ENCODE measurements at regions not wholly inside any gene's neighbourhood (a gene's known extent, or its start where the extent isn't known, plus 50 kb on each side); places are given as distances from the start of the nearest gene placed in this dataset.

DNA sequence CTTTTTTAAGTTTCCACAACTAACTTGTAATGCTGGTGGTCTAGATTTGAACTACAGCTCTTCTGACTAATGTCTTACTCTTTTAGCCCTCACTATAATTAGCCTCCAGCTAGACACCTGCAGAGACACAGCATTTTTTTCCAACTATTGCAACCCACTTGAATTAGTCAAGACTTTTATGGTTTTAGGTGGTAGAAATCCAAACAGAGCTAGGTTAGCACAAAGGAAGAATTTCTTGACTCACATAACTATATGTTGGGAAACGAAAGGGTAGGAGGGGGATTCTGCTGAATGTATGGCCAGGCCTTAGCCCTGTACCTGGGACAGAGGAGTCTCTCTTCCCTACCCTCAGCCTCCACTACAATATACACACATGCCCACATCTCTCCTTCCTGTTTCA lies 586.1 kb downstream of the INHBA start:
- intact Hi-C loops (cut with micrococcal nuclease) = no loop called here
- CTCF ChIA-PET = no interaction called here
- Mint-ChIP-seq H3K36me3 (ENCODE audit: low read depth) (no peaks in the 10 kb centered on the region), H3K9me3 (peaks cover 8% of the 10 kb centered on the region), H3K4me1 (no peaks in the 10 kb centered on the region), H3K4me3 (no peak overlapping the region), H3K27ac (no peak overlapping the region), H3K27me3 (peaks cover 2% of the 10 kb centered on the region)
- no peak for DNase-seq
- no peak for ATAC-seq (ENCODE audit: low read depth)
- no peak for TF ChIP-seq CTCF (IDR thresholded peaks at IDR 0.05)
- POLR2A ChIA-PET = no interaction called here

DNA sequence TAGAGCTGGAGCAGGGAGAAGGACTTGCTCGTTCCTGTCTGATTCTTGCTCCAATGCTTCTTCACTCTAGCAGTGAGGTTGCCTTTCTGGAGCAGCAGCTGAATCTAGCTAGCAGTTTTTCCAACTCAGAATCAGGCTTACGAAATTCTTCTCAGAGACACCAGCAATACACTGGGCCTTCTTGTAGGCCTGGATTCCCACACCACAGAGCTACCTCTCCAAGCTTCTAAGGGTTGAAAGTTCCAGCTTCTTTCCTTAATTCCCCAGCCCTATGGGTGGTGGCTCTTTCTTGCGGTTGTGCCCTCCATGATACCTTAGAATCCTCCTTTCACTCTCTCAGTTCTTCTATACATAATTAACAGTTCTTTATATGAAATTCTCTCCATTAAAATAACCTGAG lies 586.6 kb downstream of the INHBA start:
- Mint-ChIP-seq H3K27ac (no peak overlapping the region), H3K4me1 (no peaks in the 10 kb centered on the region), H3K9me3 (peaks cover 8% of the 10 kb centered on the region), H3K36me3 (ENCODE audit: low read depth) (no peaks in the 10 kb centered on the region), H3K4me3 (no peak overlapping the region), H3K27me3 (peaks cover 2% of the 10 kb centered on the region)
- ATAC-seq (ENCODE audit: low read depth) = no peak
- no peak for TF ChIP-seq CTCF (IDR thresholded peaks at IDR 0.05)
- POLR2A ChIA-PET = no interaction called here
- intact Hi-C loops (cut with micrococcal nuclease) = no loop called here
- CTCF ChIA-PET = no interaction called here
- DNase-seq = no peak

DNA sequence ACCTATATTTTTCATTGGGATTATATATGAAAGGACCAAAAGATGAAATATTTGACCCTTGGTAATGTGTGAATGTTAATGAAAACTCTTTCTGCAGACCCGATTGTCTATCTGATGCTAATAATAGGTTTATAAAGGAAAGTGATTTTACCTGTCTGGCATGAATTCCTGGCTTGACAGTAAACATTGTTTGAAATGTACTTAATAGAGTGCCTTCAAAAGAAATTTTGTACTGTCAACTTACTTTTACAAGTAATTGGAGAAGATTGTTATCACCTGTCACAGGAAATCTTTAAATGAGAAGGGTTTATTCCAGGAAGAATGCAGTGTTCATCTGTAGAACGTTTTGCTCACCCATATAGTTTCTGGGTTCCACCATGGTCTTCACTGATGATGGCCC lies 588.2 kb downstream of the INHBA start:
- no peak overlapping the region for H3K27ac Mint-ChIP-seq
- no peak for DNase-seq
- no peak for TF ChIP-seq CTCF (IDR thresholded peaks at IDR 0.05)
- intact Hi-C loops (cut with micrococcal nuclease) = no loop called here
- H3K9me3 Mint-ChIP-seq = peaks cover 3% of the 10 kb centered on the region
- POLR2A ChIA-PET = no interaction called here
- no peaks in the 10 kb centered on the region for H3K36me3 Mint-ChIP-seq (ENCODE audit: low read depth)
- H3K27me3 Mint-ChIP-seq = peaks cover 2% of the 10 kb centered on the region
- CTCF ChIA-PET = no interaction called here
- H3K4me1 Mint-ChIP-seq = no peaks in the 10 kb centered on the region
- no peak overlapping the region for H3K4me3 Mint-ChIP-seq
- no peak for ATAC-seq (ENCODE audit: low read depth)

DNA sequence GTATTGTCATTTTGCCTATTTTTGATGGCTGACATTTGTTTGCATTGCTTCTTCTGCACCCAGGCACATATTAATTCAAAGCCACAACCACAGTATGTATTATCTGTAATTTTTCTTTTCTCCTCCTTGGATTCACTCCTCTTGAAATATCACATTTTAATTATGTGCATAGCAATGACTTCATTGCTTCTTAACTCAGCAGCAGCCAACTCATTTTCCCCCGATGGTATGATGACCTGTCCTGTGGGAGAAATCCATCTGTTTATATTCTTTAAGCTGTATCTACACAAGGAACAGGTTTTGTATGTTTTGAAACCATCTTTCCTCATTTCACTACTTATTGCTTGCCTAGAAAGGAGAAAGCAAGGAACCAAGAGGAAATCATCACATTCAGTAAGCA lies 588.8 kb downstream of the INHBA start:
- ChIA-PET POLR2A (no interaction called here), CTCF (no interaction called here)
- intact Hi-C loops (cut with micrococcal nuclease) = no loop called here
- no peaks in the 10 kb centered on the region for H3K9me3 Mint-ChIP-seq
- H3K36me3 Mint-ChIP-seq (ENCODE audit: low read depth) = no peaks in the 10 kb centered on the region
- H3K27me3 Mint-ChIP-seq = no peaks in the 10 kb centered on the region
- TF ChIP-seq CTCF (IDR thresholded peaks at IDR 0.05) = no peak
- DNase-seq (no peak), ATAC-seq (ENCODE audit: low read depth) (no peak)
- H3K27ac Mint-ChIP-seq = no peak overlapping the region
- no peaks in the 10 kb centered on the region for H3K4me1 Mint-ChIP-seq
- H3K4me3 Mint-ChIP-seq = no peak overlapping the region

- no peak overlapping the region for H3K4me3 Mint-ChIP-seq
- no peak for ATAC-seq (ENCODE audit: low read depth)
- DNase-seq = no peak
- no peaks in the 10 kb centered on the region for H3K27me3 Mint-ChIP-seq
- H3K9me3 Mint-ChIP-seq = no peaks in the 10 kb centered on the region
- H3K36me3 Mint-ChIP-seq (ENCODE audit: low read depth) = no peaks in the 10 kb centered on the region
- no peak overlapping the region for H3K27ac Mint-ChIP-seq
- intact Hi-C loops (cut with micrococcal nuclease) = no loop called here
- TF ChIP-seq CTCF (IDR thresholded peaks at IDR 0.05) = no peak
- ChIA-PET POLR2A (no interaction called here), CTCF (no interaction called here)
- H3K4me1 Mint-ChIP-seq = no peaks in the 10 kb centered on the region
Observed at GRCh38 chr7:41113719-41114118, 589.2 kb downstream of the INHBA start.
